ENCODE measurements at regions not wholly inside any gene's neighbourhood (a gene's known extent, or its start where the extent isn't known, plus 50 kb on each side); places are given as distances from the start of the nearest gene placed in this dataset.

DNA sequence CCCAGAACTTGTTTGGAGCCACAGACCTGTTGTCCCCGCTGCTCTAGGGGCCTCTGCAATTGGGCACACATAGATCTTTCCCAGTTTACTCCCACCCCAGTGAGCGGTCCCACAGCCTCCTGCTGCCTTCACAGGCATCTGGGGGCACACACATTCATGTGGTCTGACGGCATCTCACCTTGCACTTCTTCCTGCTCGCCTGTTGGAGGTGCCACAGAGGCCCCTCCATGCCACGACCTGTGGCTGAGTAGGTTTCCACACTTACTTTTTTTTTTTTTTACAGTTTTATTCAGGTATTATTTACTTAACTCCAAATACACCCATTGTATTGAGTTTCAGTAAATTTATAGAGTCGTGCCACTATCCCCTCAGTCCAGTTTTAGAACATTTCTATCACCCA is 68.9 kb upstream of the SEPTIN5 start:
- 49 to 63% methylated on average over 6 of the region's 6 CpGs for WGBS, 2 donors
- no peaks in the 10 kb centered on the region for H3K4me1 ChIP-seq
- no peak for ATAC-seq
- intact Hi-C loops (cut with DNase I): no loop called here
- no peak overlapping the region for H3K4me3 ChIP-seq
- H3K27me3 ChIP-seq: no peaks in the 10 kb centered on the region
- TF ChIP-seq, protein P1, sequence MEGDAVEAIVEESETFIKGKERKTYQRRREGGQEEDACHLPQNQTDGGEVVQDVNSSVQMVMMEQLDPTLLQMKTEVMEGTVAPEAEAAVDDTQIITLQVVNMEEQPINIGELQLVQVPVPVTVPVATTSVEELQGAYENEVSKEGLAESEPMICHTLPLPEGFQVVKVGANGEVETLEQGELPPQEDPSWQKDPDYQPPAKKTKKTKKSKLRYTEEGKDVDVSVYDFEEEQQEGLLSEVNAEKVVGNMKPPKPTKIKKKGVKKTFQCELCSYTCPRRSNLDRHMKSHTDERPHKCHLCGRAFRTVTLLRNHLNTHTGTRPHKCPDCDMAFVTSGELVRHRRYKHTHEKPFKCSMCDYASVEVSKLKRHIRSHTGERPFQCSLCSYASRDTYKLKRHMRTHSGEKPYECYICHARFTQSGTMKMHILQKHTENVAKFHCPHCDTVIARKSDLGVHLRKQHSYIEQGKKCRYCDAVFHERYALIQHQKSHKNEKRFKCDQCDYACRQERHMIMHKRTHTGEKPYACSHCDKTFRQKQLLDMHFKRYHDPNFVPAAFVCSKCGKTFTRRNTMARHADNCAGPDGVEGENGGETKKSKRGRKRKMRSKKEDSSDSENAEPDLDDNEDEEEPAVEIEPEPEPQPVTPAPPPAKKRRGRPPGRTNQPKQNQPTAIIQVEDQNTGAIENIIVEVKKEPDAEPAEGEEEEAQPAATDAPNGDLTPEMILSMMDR (IDR thresholded peaks at IDR 0.05): no peak
- DNase-seq: no peak
- no peak overlapping the region for H3K27ac ChIP-seq
- no peaks in the 10 kb centered on the region for H3K36me3 ChIP-seq
- peaks cover 0 to 3% (median 0%) of the 10 kb centered on the region in 4 donors for H3K9me3 ChIP-seq
- FAIRE-seq: no peak

DNA sequence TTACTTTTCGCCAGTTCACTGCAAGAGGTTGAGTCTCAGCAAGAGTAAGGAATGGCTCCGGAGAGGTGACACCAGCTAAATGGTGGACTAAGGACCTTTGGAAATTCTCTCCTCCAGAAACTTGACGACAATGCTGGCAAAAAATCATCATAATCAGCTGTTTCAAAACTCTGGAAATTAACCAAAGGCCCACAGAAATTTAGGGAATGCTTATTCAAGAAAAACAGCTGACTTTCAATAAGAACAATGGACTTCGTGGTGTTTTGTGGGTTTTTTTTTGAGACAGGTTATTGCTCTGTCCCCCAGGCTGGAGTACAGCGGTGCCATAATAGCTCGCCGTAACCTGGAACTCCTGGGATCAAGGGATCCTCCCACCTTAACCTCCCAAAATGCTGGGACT is 68.4 kb upstream of the SEPTIN5 start:
- H3K36me3 ChIP-seq: no peaks in the 10 kb centered on the region

DNA sequence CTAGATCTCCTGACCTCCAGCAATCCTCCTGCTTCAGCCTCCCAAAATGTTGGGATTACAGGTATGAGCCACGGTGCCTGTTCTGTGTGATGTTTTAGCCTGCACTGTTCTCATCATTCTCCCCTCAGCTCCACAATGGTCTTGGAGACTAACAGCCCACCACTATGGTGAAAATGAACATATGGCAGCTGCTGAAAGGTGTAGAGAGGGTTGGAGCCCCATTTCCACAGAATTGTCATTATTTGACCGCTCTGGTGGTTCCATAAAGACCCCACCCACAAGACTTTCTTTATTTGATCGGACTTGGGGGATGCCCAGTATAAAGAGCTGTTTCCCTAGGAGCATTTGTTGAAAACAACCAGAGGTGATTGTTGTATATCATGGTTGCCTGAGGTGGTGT is 67.9 kb upstream of the SEPTIN5 start:
- H3K27ac ChIP-seq: no peak overlapping the region
- TF ChIP-seq, protein P1 (IDR thresholded peaks at IDR 0.05): no peak
- peaks cover 0 to 3% (median 0%) of the 10 kb centered on the region in 4 donors for H3K9me3 ChIP-seq
- WGBS, 2 donors: 76 to 78% methylated on average over 3 of the region's 3 CpGs
- DNase-seq: no peak
- no peak overlapping the region for H3K4me3 ChIP-seq
- no peaks in the 10 kb centered on the region for H3K36me3 ChIP-seq
- H3K27me3 ChIP-seq: no peaks in the 10 kb centered on the region
- no peaks in the 10 kb centered on the region for H3K4me1 ChIP-seq
- intact Hi-C loops (cut with DNase I): no loop called here
- no peak for ATAC-seq
- no peak for FAIRE-seq

More for the DNA sequence above, 68.4 kb upstream of the SEPTIN5 start:
- no peaks in the 10 kb centered on the region for H3K27me3 ChIP-seq
- H3K27ac ChIP-seq: no peak overlapping the region
- no peak for ATAC-seq
- no peak for DNase-seq
- H3K4me3 ChIP-seq: no peak overlapping the region
- H3K4me1 ChIP-seq: no peaks in the 10 kb centered on the region
- TF ChIP-seq, protein P1 (IDR thresholded peaks at IDR 0.05): no peak
- intact Hi-C loops (cut with DNase I): no loop called here
- H3K9me3 ChIP-seq: peaks cover 0 to 3% (median 0%) of the 10 kb centered on the region in 4 donors
- FAIRE-seq: no peak
- WGBS, 2 donors: 69 to 88% methylated on average over 7 of the region's 7 CpGs

DNA sequence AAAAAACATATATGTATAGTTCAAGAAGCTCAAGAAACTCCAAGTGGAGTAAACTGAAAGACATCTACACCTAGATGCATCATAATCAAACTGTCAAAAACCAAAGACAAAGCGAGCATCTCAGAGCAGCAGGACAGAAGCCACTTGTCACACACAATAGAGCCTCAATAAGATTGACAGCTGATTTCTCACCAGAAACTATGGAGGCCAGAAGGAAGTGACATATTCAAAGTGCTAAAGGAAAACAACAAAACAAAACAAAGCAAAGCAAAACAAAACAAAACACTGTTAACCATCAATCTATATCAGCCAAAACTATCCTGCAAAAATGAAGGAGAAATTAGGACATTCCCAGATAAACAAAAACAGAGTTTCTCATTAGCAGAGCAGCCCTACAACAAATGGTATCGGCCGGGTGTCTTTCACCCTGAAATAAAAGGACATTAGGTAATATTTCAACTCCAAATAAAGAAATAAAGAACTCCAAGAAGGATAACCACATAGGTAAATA is 65.8 kb upstream of the SEPTIN5 start:
- Histone ChIP-seq H3K36me3 (no peaks in the 10 kb centered on the region), H3K27me3 (no peaks in the 10 kb centered on the region), H3K9me3 (peaks cover 0 to 3% (median 0%) of the 10 kb centered on the region in 4 donors), H3K27ac (no peak overlapping the region), H3K4me1 (no peaks in the 10 kb centered on the region), H3K4me3 (no peak overlapping the region)
- WGBS, 2 donors: 86 to 92% methylated on average over 3 of the region's 3 CpGs
- ATAC-seq (no peak), DNase-seq (no peak), FAIRE-seq (no peak)
- intact Hi-C loops (cut with DNase I): no loop called here
- TF ChIP-seq, protein P1 (IDR thresholded peaks at IDR 0.05): no peak

DNA sequence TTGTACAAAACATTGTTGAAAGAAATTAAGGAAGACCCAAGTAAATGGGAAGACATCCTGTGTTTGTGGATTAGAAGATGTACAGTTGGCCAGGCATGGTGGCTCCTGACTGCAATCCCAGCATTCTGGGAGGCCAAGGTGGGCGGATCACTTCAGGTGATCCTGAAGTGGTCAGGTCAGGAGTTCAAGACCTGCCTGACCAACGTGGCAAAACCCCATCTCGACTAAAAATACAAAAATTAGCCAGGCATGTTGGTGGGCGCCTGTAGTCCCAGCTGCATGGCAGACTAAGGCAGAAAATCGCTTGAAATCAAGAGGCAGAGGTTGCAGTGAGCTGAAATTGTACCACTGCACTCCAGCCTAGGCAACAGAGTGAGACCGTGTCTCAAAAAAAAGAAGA is 62.0 kb upstream of the SEPTIN5 start:
- Histone ChIP-seq H3K27me3 (no peaks in the 10 kb centered on the region), H3K36me3 (no peaks in the 10 kb centered on the region), H3K4me3 (no peak overlapping the region), H3K4me1 (no peaks in the 10 kb centered on the region), H3K9me3 (peaks cover 0 to 3% (median 0%) of the 10 kb centered on the region in 4 donors), H3K27ac (no peak overlapping the region)
- 37 to 55% methylated on average over 6 of the region's 6 CpGs for WGBS, 2 donors
- ATAC-seq (no peak), FAIRE-seq (no peak), DNase-seq (no peak)
- TF ChIP-seq, protein P1 (IDR thresholded peaks at IDR 0.05): no peak
- intact Hi-C loops (cut with DNase I): no loop called here

All from pancreas (tissue), 10 donors.